IMR-90 (cell line): ENCODE measurements at regions not wholly inside any gene's neighbourhood (a gene's known extent, or its start where the extent isn't known, plus 50 kb on each side); places are given as distances from the start of the nearest gene placed in this dataset.

Experiments
- ATAC-seq: fragments of 200-7000 bp; cut with Tn5 transposase; 2 replicates; pipeline ENCODE4 v1.9.1; 2020; ENCODE audit warnings: low read depth, mild to moderate bottlenecking, moderate library complexity
- BruUV-seq: library from RNA; stranded (reverse); fragments of 400-500 nt; replicated peaks from 2 replicates; lab custom pipeline; 2021; lab: Mats Ljungman, UMichigan
- CTCF ChIA-PET: fragments of 300-600 bp; formaldehyde crosslinking; extraction: SDS; loops from one replicate; lab custom pipeline; 2021; ENCODE audit warnings: antibody characterized with exemption; lab: Yijun Ruan, JAX
- POLR2A ChIA-PET: fragments of 300-600 bp; sonication (Branson Sonifier 250); formaldehyde crosslinking; loops from one replicate; lab custom pipeline; 2022; ENCODE audit warnings: antibody characterized with exemption; ENCODE audit not compliant: unreplicated experiment; lab: Charles Lee
- DNase-seq: peaks from one replicate; pipeline ENCODE4 v3.0.0; 2013
- H2AFZ ChIP-seq: replicated peaks from 2 replicates; pipeline ENCODE3; 2013; ENCODE audit warnings: low read length, mild to moderate bottlenecking; ENCODE audit not compliant: poor library complexity
- H2AK5ac ChIP-seq: 2 replicates; pipeline ENCODE4 v1.6.1; 2013; ENCODE audit warnings: low read depth, low read length, inconsistent platforms
- H2AK9ac ChIP-seq: replicated peaks from 2 replicates; pipeline ENCODE3; 2013; ENCODE audit warnings: mild to moderate bottlenecking, low read depth, low read length, moderate library complexity; ENCODE audit not compliant: poor library complexity
- H2BK120ac ChIP-seq: 2 replicates; pipeline ENCODE4 v1.6.1; 2013; ENCODE audit warnings: low read depth, low read length, inconsistent platforms
- H2BK15ac ChIP-seq: 3 replicates; pipeline ENCODE4 v1.6.1; 2013; ENCODE audit warnings: low read depth, low read length, inconsistent platforms
- H2BK20ac ChIP-seq: 2 replicates; pipeline ENCODE4 v1.6.1; 2013; ENCODE audit warnings: low read depth, mild to moderate bottlenecking, inconsistent platforms, low read length, moderate library complexity
- H2BK5ac ChIP-seq: 2 replicates; pipeline ENCODE4 v1.6.1; 2013; ENCODE audit warnings: mild to moderate bottlenecking, low read depth, low read length, inconsistent platforms; ENCODE audit not compliant: poor library complexity, severe bottlenecking
- H3K14ac ChIP-seq: replicated peaks from 2 replicates; pipeline ENCODE4 v1.6.1; 2013; ENCODE audit warnings: low read depth, low read length, inconsistent platforms
- H3K18ac ChIP-seq: 2 replicates; pipeline ENCODE4 v1.6.1; 2013; ENCODE audit warnings: low read depth, low read length, control low read depth
- H3K23ac ChIP-seq: 2 replicates; pipeline ENCODE4 v1.6.1; 2013; ENCODE audit warnings: low read depth, low read length, inconsistent platforms
- H3K27ac ChIP-seq: 2 replicates; pipeline ENCODE4 v1.5.1; 2013; ENCODE audit warnings: mild to moderate bottlenecking, control low read depth, low read length; ENCODE audit not compliant: insufficient read depth
- H3K27me3 ChIP-seq: 2 replicates; pipeline ENCODE4 v1.6.1; 2013; ENCODE audit warnings: low read length; ENCODE audit not compliant: control insufficient read depth, insufficient read depth
- H3K36me3 ChIP-seq: 2 replicates; pipeline ENCODE4 v1.6.1; 2013; ENCODE audit warnings: low read length, mixed read lengths; ENCODE audit not compliant: control insufficient read depth, insufficient read depth
- H3K4ac ChIP-seq: 2 replicates; pipeline ENCODE4 v1.6.1; 2013; ENCODE audit warnings: low read depth, low read length, inconsistent platforms
- H3K4me1 ChIP-seq: 2 replicates; pipeline ENCODE4 v1.6.1; 2013; ENCODE audit warnings: low read length, mixed read lengths; ENCODE audit not compliant: control insufficient read depth, insufficient read depth
- H3K4me2 ChIP-seq: 2 replicates; pipeline ENCODE4 v1.6.1; 2013; ENCODE audit warnings: low read depth, mild to moderate bottlenecking, control low read depth, low read length, moderate library complexity
- H3K4me3 ChIP-seq: 2 replicates; pipeline ENCODE4 v1.5.1; 2013; ENCODE audit warnings: low read depth, mild to moderate bottlenecking, control low read depth, low read length, moderate library complexity; ENCODE audit not compliant: insufficient read depth
- H3K56ac ChIP-seq: 2 replicates; pipeline ENCODE4 v1.6.1; 2013; ENCODE audit warnings: low read length, inconsistent platforms; ENCODE audit not compliant: insufficient read depth; ENCODE audit errors: extremely low read depth
- H3K79me1 ChIP-seq, 2 experiments: 2 replicates each; pipeline ENCODE4 v1.6.1; 2013; ENCODE audit warnings: low read length in 2 of 2, inconsistent platforms in 1 of 2, low read depth in 1 of 2
- H3K9ac ChIP-seq: 2 replicates; pipeline ENCODE4 v1.6.1; 2013; ENCODE audit warnings: low read depth, low read length, control low read depth
- H3K9me1 ChIP-seq: 2 replicates; pipeline ENCODE4 v1.6.1; 2013; ENCODE audit warnings: low read length, inconsistent platforms; ENCODE audit not compliant: insufficient read depth
- H3K9me3 ChIP-seq: 2 replicates; pipeline ENCODE4 v1.6.1; 2013; ENCODE audit warnings: low read length; ENCODE audit not compliant: control insufficient read depth, insufficient read depth
- H4K20me1 ChIP-seq: 2 replicates; pipeline ENCODE4 v1.6.1; 2013; ENCODE audit warnings: low read length, inconsistent platforms; ENCODE audit not compliant: insufficient read depth
- H4K5ac ChIP-seq: 2 replicates; pipeline ENCODE4 v1.6.1; 2013; ENCODE audit warnings: mild to moderate bottlenecking, low read depth, low read length, control low read depth
- H4K8ac ChIP-seq, 2 experiments: 2 replicates each; pipeline ENCODE4 v1.6.1; 2013; ENCODE audit warnings: low read depth in 2 of 2, low read length in 2 of 2, control low read depth in 1 of 2, inconsistent platforms in 1 of 2
- H4K91ac ChIP-seq: 2 replicates; pipeline ENCODE4 v1.6.1; 2013; ENCODE audit warnings: low read depth, low read length, inconsistent platforms; ENCODE audit not compliant: insufficient read depth
- CTCF ChIP-seq: conservative IDR thresholded peaks from 2 replicates; pipeline ENCODE4 v1.5.1; 2012; ENCODE audit warnings: mild to moderate bottlenecking, low read depth, low read length, improper control_type of control experiment
- WGBS, 2 experiments: methylation state at CpG; one replicate each; pipeline versions ENCODE4 v1.1.5 to v1.1.7; 2013; ENCODE audit warnings: missing lambda C conversion rate in 2 of 2; ENCODE audit not compliant: insufficient read length in 1 of 2; ENCODE audit errors: extremely low coverage in 2 of 2; 5-methylcytosine and 5-hydroxymethylcytosine counted together
- dilution Hi-C: fragments of 300-500 bp; cut with HindIII; formaldehyde crosslinking; loops from one replicate; pipeline ENCODE4 v1.14.3; 2018; ENCODE audit warnings: low sequenced_read_pairs; ENCODE audit not compliant: unreplicated experiment
- in situ Hi-C: fragments of 300-500 bp; cut with MboI; formaldehyde crosslinking; loops from 3 replicates; pipeline ENCODE4 v1.14.3; 2019; ENCODE audit warnings: low sequenced_read_pairs, inconsistent platforms, mixed read lengths
- intact Hi-C: fragments of 100-400 bp; cut with micrococcal nuclease; formaldehyde crosslinking; loops from 2 replicates; pipeline ENCODE4 v1.10.0; 2022

GRCh38 chr6:150456466-150456865, 87.7 kb downstream of the IYD start:
- no peak overlapping the region for H2BK20ac ChIP-seq

More at GRCh38 chr6:150456466-150456865, 87.7 kb downstream of the IYD start:
- Histone ChIP-seq H2BK5ac (no peak overlapping the region), H3K4me1 (no peaks in the 10 kb centered on the region), H3K18ac (no peak overlapping the region), H3K9me1 (no peaks in the 10 kb centered on the region), H2AK5ac (no peak overlapping the region), H3K9ac (no peak overlapping the region), H3K56ac (no peak overlapping the region), H3K79me1 (no peaks in the 10 kb centered on the region), H4K8ac (no peak overlapping the region), H3K9me3 (no peaks in the 10 kb centered on the region), H4K20me1 (no peaks in the 10 kb centered on the region), H2AFZ (no peak overlapping the region), H3K36me3 (no peaks in the 10 kb centered on the region), H3K4me3 (no peak overlapping the region), H4K91ac (no peak overlapping the region), H3K27me3 (no peaks in the 10 kb centered on the region), H2AK9ac (no peak overlapping the region), H3K4me2 (no peak overlapping the region), H3K14ac (no peak overlapping the region), H2BK15ac (no peak overlapping the region), H3K23ac (no peak overlapping the region), H2BK120ac (no peak overlapping the region), H3K4ac (no peak overlapping the region), H4K5ac (no peak overlapping the region), H3K27ac (no peak overlapping the region)
- no peak for DNase-seq
- CTCF ChIA-PET: no interaction called here
- WGBS, 2 experiments: no CpG with 5 or more reads among the region's 7 CpGs
- intact Hi-C loops (no loop called here), in situ Hi-C loops (no loop called here), dilution Hi-C loops (no loop called here)
- no peak for ATAC-seq
- BruUV-seq: no TSS peak
- POLR2A ChIA-PET: no interaction called here
- no peak for TF ChIP-seq CTCF
